ENCODE measurements at regions not wholly inside any gene's neighbourhood (a gene's known extent, or its start where the extent isn't known, plus 50 kb on each side); places are given as distances from the start of the nearest gene placed in this dataset.

DNA sequence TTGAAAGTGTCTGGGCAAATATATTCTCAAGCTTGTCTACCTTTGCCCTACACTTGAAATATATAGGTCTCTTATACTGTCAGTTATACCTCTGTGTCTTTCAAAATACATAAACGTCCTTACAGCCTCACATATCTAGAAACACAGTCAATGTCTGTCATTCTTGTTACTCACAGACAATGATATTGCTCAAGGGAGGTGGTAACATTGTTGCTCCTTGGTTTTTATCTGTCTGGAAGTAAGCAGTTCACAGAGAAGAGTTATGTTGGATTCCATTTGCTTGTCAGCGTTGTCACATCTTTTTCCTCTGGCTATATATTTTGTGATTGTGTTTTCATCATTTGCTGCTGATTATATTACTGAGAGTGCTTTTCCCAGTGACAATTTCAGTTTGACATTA, 1528.9 kb downstream of the PCDH7 start:
- DNase-seq (ENCODE audit: insufficient read length), result no peak
- TF ChIP-seq POLR2A (IDR thresholded peaks at IDR 0.05; ENCODE audit: low read depth, low read length) (no peak), POLR2AphosphoS5 (IDR thresholded peaks at IDR 0.05; ENCODE audit: low read depth, low read length) (no peak), TAF1 (IDR thresholded peaks at IDR 0.05; ENCODE audit: borderline replicate concordance, low read depth, low read length) (no peak)
- FAIRE-seq, result no peak

DNA sequence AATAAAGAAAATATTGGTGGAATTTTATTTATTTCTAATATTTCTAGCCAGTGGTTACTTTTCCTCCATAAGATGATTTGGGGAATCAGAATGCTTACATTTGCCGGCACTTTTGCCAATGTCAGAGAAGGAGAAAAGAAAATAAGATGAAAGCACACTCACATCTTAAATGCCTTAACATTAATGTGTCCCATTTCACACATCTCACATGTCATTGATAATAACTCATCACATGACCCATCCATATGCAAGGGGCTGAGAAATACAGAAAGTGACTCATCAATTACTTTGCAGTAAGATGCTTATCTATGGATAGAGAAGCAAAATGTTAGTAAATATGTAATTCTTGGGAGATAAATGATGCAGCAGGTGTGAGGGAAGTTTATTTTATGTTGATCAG, 1531.0 kb downstream of the PCDH7 start:
- no peak for FAIRE-seq
- TF ChIP-seq POLR2A (IDR thresholded peaks at IDR 0.05; ENCODE audit: low read depth, low read length), result no peak
- TF ChIP-seq POLR2AphosphoS5 (IDR thresholded peaks at IDR 0.05; ENCODE audit: low read depth, low read length), result no peak
- TF ChIP-seq TAF1 (IDR thresholded peaks at IDR 0.05; ENCODE audit: borderline replicate concordance, low read depth, low read length), result no peak
- no peak for DNase-seq (ENCODE audit: insufficient read length)

DNA sequence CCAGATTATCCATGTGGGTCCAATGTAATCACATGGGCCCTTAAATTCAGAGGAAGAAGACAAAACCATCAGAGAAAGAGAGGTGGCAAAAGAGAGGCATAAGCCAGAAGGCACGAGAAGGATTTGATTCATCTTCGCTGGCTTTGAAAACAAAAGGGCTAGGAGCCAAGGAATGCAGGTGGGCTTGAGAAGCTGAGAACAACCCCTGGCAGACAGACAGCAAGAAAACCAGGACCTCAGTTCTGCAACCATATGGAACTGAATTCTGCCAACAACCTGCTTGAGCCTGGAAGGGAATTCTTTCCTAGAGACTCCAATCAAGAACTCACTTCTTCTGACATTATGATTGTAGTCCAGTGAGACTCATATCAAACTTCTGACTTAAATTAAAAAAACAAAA, 1531.8 kb downstream of the PCDH7 start:
- FAIRE-seq, result no peak
- TF ChIP-seq POLR2A (IDR thresholded peaks at IDR 0.05; ENCODE audit: low read depth, low read length) (no peak), POLR2AphosphoS5 (IDR thresholded peaks at IDR 0.05; ENCODE audit: low read depth, low read length) (no peak), TAF1 (IDR thresholded peaks at IDR 0.05; ENCODE audit: borderline replicate concordance, low read depth, low read length) (no peak)
- DNase-seq (ENCODE audit: insufficient read length), result no peak

DNA sequence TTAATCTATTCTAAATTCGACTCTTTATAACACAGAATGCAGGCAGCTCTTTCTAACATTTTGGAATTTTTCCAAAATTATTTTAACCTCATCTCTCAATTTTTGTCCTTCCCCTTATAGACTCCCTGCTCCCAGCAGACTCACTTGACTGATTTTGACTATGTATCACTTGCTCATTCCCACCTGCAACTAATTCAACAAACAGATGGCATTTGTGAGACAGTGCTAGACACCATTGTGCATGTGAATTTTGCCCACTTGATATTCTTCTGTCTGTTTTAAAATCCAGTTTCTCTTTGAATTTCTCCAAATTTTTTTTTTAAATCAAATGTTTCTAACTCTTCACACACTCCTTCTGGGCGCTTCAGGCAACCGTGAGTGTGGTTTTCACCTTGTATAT, 1534.0 kb downstream of the PCDH7 start:
- DNase-seq (ENCODE audit: insufficient read length) (no peak), FAIRE-seq (no peak)
- no peak for TF ChIP-seq POLR2A (IDR thresholded peaks at IDR 0.05; ENCODE audit: low read depth, low read length)
- TF ChIP-seq TAF1 (IDR thresholded peaks at IDR 0.05; ENCODE audit: borderline replicate concordance, low read depth, low read length), result no peak
- no peak for TF ChIP-seq POLR2AphosphoS5 (IDR thresholded peaks at IDR 0.05; ENCODE audit: low read depth, low read length)

DNA sequence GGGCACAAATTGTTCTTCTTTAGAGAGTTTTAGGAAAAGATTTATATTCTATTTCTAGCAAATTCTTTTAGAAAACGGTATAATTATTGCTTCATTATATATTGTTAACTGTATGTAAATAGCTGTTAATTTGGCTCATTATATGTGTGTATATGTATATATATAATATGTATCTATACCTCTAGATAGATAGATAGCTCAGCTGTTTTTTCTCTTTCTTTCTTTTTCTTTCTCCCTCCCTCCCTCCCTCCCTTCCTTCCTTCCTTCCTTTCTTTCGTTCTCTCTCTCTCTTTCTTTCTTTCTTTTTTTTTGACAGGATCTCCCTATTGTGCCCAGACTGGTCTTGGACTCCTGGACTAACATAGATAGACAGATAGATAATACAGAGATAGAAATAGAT, 1538.8 kb downstream of the PCDH7 start:
- TF ChIP-seq TAF1 (IDR thresholded peaks at IDR 0.05; ENCODE audit: borderline replicate concordance, low read depth, low read length), result no peak
- FAIRE-seq (no peak), DNase-seq (ENCODE audit: insufficient read length) (no peak)

DNA sequence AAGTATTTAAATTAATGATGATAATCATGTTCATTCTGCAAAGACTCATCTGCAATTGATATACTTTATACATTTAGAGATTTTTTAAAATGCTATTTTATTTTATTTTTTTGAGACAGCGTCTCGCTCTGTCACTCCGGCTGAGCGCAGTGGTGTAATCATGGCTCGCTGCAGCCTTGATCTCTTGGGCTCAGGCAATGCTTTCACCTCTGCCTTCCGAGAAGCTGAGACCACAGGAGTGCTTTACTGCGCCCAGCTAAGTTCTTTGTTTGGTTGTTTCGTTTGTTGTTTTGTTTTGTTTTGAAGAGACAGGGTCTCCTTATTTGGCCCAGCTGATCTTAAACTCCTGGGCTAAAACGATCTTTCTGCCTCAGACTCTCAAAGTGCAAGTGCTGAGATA, 1541.0 kb downstream of the PCDH7 start:
- FAIRE-seq (no peak), DNase-seq (ENCODE audit: insufficient read length) (no peak)
- TF ChIP-seq TAF1 (IDR thresholded peaks at IDR 0.05; ENCODE audit: borderline replicate concordance, low read depth, low read length), result no peak
- TF ChIP-seq POLR2AphosphoS5 (IDR thresholded peaks at IDR 0.05; ENCODE audit: low read depth, low read length), result no peak

DNA sequence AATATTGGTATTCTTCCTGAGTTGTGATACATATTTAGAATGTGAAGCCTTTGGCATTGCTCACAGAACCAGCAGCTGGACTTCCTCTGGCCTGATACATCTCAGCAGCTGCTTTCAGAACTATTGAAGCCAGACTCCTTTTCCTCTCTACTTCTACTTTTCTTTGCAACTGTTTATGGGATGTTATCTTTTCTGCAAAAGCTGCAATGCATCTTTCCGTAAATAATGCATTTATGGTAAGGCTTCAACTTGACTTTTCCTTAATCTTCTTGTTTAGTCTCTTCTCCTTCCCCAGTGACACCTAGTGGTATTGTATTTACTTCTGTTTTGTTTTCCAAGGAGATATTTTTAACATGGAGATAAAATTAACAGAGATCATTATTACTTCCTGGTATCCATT, 1548.7 kb downstream of the PCDH7 start:
- TF ChIP-seq POLR2AphosphoS5 (IDR thresholded peaks at IDR 0.05; ENCODE audit: low read depth, low read length) (no peak), TAF1 (IDR thresholded peaks at IDR 0.05; ENCODE audit: borderline replicate concordance, low read depth, low read length) (no peak), POLR2A (IDR thresholded peaks at IDR 0.05; ENCODE audit: low read depth, low read length) (no peak)
- DNase-seq (ENCODE audit: insufficient read length) (no peak), FAIRE-seq (no peak)

DNA sequence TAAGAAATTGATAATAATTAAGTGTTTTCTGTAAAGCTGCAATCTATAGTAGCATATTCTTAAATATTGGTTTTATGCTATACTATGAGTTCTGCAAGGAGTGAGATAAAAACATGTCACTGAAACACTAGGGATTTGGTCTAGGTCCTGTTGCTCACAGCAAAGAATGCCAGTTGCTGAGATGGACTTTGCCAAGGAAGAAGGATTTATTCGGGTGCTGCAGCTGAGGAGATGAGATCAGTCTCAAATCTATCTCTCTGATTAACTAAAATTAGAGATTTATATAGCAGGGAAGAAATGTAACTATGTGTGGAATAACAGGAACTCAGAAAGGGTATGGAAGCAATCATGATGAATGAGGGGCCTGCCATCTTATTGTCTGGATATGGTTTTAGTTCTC, 1569.9 kb downstream of the PCDH7 start:
- no peak for FAIRE-seq
- TF ChIP-seq POLR2A (IDR thresholded peaks at IDR 0.05; ENCODE audit: low read depth, low read length), result no peak
- no peak for TF ChIP-seq POLR2AphosphoS5 (IDR thresholded peaks at IDR 0.05; ENCODE audit: low read depth, low read length)
- TF ChIP-seq TAF1 (IDR thresholded peaks at IDR 0.05; ENCODE audit: borderline replicate concordance, low read depth, low read length), result no peak

DNA sequence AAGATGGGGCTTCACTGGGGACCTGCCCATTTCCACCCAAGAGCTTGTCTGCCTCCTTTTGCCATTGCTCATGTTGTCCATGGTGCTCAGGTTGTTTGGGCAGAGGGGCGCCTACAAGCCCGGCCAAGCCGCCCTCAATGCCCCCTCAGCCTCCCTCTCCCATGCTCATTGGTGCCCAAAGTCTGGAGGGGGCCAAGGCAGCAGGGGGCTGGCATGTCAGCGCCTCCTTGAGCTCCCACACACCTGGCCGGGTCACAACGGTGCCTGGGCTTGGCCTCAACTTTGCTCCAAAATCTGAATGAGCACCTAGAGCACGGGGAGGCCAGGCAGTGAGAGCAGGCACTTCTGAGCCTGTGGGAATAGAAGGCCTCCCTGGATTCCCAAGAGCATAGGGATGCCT, 1598.8 kb downstream of the PCDH7 start:
- no peak for FAIRE-seq
- no peak for TF ChIP-seq TAF1 (IDR thresholded peaks at IDR 0.05; ENCODE audit: borderline replicate concordance, low read depth, low read length)
- TF ChIP-seq POLR2AphosphoS5 (IDR thresholded peaks at IDR 0.05; ENCODE audit: low read depth, low read length), result no peak
- TF ChIP-seq POLR2A (IDR thresholded peaks at IDR 0.05; ENCODE audit: low read depth, low read length), result no peak

More for the DNA sequence above, 1569.9 kb downstream of the PCDH7 start:
- DNase-seq (ENCODE audit: insufficient read length), result no peak

DNA sequence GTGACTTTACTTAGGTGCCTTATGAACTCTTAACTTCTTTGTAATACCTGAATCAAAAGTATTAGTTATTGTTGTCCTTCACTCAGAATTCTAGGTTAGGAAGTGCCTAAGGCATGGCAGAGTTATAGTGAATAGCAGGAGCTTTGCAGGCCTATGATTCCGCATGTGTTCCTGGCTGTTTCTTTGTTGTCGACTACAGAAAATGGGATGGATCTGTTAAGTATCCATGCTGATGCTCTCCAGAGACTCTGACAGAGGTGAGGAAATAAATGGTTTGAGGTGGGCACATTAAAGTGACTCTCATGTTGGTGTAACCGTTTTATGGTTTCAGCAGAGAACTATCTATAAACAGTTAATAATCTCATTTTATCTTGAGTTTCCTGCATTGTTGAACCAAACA, 1601.3 kb downstream of the PCDH7 start:
- FAIRE-seq (no peak), DNase-seq (ENCODE audit: insufficient read length) (no peak)
- no peak for TF ChIP-seq POLR2AphosphoS5 (IDR thresholded peaks at IDR 0.05; ENCODE audit: low read depth, low read length)
- TF ChIP-seq POLR2A (IDR thresholded peaks at IDR 0.05; ENCODE audit: low read depth, low read length), result no peak
- no peak for TF ChIP-seq TAF1 (IDR thresholded peaks at IDR 0.05; ENCODE audit: borderline replicate concordance, low read depth, low read length)

More for the DNA sequence above, 1598.8 kb downstream of the PCDH7 start:
- no peak for DNase-seq (ENCODE audit: insufficient read length)

DNA sequence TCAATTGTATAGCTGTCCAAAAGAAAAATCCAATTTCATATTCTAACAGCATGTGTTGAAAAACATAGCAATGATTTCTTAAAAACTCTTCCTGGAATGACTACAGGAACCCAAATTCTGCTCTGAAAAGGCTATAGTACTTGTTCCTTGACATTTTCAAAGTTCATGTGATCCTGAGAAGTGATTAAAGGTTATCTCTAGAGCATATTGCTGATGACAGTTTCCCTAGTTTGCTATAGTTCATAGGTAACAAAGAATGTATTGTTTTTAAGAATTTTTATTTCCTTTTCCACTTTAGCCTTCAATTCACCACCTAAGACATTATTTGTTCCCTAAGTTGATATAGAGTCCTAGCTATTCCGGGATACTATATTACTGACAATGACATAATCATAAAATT, 1614.6 kb downstream of the PCDH7 start:
- TF ChIP-seq TAF1 (IDR thresholded peaks at IDR 0.05; ENCODE audit: borderline replicate concordance, low read depth, low read length) (no peak), POLR2AphosphoS5 (IDR thresholded peaks at IDR 0.05; ENCODE audit: low read depth, low read length) (no peak), POLR2A (IDR thresholded peaks at IDR 0.05; ENCODE audit: low read depth, low read length) (no peak)
- no peak for FAIRE-seq
- DNase-seq (ENCODE audit: insufficient read length), result no peak

DNA sequence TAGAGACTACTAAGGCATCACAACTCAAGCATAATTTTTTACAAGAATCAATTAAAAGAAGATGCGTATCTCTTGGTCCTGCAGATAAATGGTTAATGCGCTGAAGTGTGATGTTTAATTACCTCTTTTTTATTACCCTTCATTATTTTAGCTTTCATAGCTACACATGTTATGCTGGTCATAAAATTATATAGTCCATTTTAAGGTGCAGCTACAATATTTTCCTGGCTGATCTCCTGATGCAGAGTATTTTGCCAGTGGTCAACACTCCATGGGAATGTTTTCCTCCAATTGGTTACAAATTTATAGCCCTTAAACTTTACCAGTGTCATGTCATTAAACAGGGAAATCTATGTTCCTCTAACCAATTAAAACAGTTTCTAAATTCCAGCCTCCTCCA, 1617.2 kb downstream of the PCDH7 start:
- FAIRE-seq, result no peak
- TF ChIP-seq POLR2A (IDR thresholded peaks at IDR 0.05; ENCODE audit: low read depth, low read length), result no peak
- TF ChIP-seq POLR2AphosphoS5 (IDR thresholded peaks at IDR 0.05; ENCODE audit: low read depth, low read length), result no peak
- no peak for TF ChIP-seq TAF1 (IDR thresholded peaks at IDR 0.05; ENCODE audit: borderline replicate concordance, low read depth, low read length)

DNA sequence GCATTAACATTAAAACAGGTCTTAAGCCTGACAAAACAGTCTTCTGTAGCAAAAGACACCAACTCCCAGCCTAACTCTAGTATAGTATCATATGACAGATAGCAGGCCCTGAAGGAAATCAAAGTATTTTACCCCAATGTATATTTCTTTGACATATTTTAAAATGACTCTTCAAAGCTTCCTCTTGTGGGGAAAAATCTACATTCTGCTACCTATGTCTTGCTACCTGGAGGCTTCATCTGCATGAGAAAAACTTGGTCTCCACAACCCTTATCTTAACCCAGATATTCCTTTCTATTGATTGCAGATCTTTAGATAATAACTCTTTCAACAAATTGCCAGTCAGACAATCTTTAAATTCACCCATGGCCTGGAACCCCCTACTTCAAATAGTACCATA, 1620.4 kb downstream of the PCDH7 start:
- TF ChIP-seq TAF1 (IDR thresholded peaks at IDR 0.05; ENCODE audit: borderline replicate concordance, low read depth, low read length) (no peak), POLR2AphosphoS5 (IDR thresholded peaks at IDR 0.05; ENCODE audit: low read depth, low read length) (no peak), POLR2A (IDR thresholded peaks at IDR 0.05; ENCODE audit: low read depth, low read length) (no peak)
- FAIRE-seq, result no peak
- no peak for DNase-seq (ENCODE audit: insufficient read length)

More for the DNA sequence above, 1617.2 kb downstream of the PCDH7 start:
- DNase-seq (ENCODE audit: insufficient read length), result no peak
